GM12892 (cell line): ENCODE measurements at regions not wholly inside any gene's neighbourhood (a gene's known extent, or its start where the extent isn't known, plus 50 kb on each side); places are given as distances from the start of the nearest gene placed in this dataset.

Experiments
- DNase-seq: peaks from one replicate; pipeline ENCODE4 v3.0.0; 2011; ENCODE audit not compliant: insufficient read length
- FAIRE-seq: peaks from 2 replicates; lab custom pipeline; 2011; peaks lifted over from hg19 to GRCh38; lab: Jason Lieb, UNC
- POLR2A ChIP-seq: IDR thresholded peaks from 2 replicates; pipeline ENCODE4 v1.6.1; 2011; ENCODE audit warnings: low read depth, low read length, control low read depth
- POLR2AphosphoS5 ChIP-seq: IDR thresholded peaks from 2 replicates; pipeline ENCODE4 v1.6.1; 2011; ENCODE audit warnings: low read depth, low read length, control low read depth
- TAF1 ChIP-seq: IDR thresholded peaks from 2 replicates; pipeline ENCODE4 v1.6.1; 2011; ENCODE audit warnings: low read depth, mild to moderate bottlenecking, control low read depth, low read length, borderline replicate concordance

DNA sequence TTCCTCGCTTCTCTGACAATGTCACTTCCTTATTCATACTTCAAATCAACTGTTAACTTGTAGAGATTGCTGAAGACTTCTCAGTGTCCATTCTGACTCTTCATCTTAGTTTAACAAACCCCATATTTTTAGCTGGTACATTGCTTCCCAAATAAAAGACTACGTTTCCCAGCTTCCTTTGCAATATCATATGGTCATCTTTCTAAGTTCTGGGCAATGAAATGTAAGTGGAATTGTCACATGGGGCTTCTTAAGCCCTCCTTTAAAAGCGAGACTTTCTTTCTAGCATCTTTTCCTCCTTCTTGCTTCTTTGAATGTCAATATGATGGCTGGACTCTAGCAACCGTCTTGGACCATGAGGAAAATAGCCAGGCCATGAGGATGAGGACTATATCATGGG, 239.0 kb downstream of the ZNF621 start:
- no peak for TF ChIP-seq POLR2AphosphoS5
- no peak for TF ChIP-seq POLR2A
- no peak for TF ChIP-seq TAF1
- FAIRE-seq (no peak), DNase-seq (no peak)

DNA sequence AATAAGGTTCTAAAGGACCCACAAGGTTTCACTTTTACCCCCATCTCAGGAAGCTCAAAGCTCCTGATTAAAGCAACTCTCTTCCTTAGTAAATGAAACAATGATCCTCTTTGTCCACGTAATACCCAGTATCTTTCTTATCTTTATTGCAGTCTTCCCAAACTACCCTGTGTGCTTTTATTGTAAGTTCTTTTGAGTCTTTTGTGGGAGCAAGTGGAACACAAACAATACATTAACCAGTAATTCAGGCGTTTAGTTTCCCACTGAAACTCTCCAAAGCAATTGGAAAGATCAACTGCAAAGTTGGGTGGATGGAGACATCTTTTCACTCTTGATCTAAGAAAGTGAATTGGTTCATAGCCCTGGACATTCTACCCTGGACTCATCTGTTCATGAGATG, 240.0 kb downstream of the ZNF621 start:
- DNase-seq (no peak), FAIRE-seq (no peak)
- TF ChIP-seq TAF1, result no peak

DNA sequence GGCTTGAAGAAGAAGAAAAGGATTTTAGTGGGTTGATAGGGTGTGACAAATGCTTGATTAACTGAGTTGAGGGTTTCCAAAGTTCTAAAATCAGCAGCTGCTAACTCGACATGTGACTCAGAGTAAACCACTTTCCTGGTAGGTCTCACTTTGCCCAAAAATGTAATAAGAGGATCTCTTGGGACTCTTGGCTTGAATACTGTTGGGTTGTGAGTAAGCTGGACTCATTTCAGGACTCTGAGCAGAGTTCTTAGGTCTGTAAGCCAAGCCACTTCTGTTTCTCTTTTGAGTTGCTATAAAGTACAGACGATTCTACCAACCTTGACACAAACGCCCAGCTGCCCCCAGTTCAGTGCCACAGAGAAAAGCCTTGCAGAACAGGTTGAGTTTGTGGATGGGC, 241.1 kb downstream of the ZNF621 start:
- TF ChIP-seq TAF1 (no peak), POLR2A (no peak), POLR2AphosphoS5 (no peak)
- no peak for DNase-seq
- no peak for FAIRE-seq

DNA sequence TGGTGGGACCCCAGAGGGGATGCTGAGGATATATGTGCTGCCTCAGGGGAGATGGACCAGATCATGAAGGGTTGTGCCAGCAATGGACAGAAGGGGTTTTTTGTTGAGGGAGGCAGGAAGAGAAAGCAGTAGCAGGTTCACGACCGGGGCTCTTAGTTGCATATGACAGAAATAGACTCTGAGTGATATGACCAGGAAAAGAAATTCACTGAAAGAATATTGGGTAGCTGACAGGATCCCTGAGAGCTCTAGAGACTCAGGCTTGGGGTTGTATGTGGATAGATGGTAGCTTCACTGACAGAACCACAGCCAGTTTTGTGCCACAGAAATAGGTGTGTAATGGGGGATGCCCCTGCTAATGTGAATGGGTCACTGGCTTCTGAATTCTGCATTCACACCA, 241.6 kb downstream of the ZNF621 start:
- DNase-seq (no peak), FAIRE-seq (no peak)
- TF ChIP-seq TAF1, result no peak
- TF ChIP-seq POLR2AphosphoS5, result no peak

GRCh38 chr3:40768046-40768445, 243.3 kb downstream of the ZNF621 start:
- FAIRE-seq, result no peak
- DNase-seq, result no peak
- no peak for TF ChIP-seq POLR2AphosphoS5
- no peak for TF ChIP-seq TAF1
- no peak for TF ChIP-seq POLR2A

DNA sequence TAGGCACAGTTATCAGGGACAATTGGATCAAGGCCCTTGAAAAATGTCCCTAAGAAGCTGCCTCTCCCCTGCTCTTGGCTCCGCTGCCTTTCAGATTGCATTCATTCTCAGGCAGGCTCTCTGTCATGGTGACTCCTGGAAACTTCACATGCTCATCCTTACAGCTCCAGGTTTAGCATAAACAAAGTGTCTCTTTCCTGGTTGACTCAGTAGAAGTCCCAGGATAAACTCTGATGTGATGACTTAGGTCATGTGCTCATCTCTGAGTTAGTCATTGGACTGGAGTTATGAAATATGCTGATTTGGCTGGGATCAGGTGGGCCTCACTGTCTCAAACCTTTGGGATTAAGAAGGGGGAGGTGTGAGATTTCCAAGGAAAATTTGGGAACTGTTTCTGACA, 243.8 kb downstream of the ZNF621 start:
- no peak for TF ChIP-seq POLR2AphosphoS5
- no peak for TF ChIP-seq POLR2A
- TF ChIP-seq TAF1, result no peak
- DNase-seq (no peak), FAIRE-seq (no peak)

DNA sequence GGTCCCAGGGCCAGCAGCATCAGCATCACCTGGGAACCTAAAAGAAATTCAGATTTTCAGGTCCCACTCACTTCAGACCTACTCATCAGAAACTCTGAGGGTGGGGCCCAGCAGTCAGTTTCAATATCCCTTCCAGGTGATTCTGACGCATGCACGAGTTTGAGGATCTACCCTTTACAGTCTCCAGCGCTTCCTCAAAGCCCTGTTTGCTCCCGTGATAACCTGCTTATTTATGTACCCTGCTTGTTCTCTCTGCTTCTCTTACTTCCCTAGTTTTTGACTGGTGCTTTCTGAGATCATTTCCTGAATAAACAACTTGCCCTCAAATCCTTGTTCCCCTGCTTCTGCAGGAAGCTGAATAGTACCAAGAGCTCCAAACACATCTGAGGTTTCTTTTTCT, 245.3 kb downstream of the ZNF621 start:
- no peak for TF ChIP-seq POLR2AphosphoS5
- no peak for TF ChIP-seq POLR2A
- TF ChIP-seq TAF1, result no peak
- DNase-seq, result no peak
- no peak for FAIRE-seq

- TF ChIP-seq POLR2A, result no peak
- FAIRE-seq (no peak), DNase-seq (no peak)
These were observed 246.4 kb downstream of the ZNF621 start for GRCh38 chr3:40771112-40771511.

DNA sequence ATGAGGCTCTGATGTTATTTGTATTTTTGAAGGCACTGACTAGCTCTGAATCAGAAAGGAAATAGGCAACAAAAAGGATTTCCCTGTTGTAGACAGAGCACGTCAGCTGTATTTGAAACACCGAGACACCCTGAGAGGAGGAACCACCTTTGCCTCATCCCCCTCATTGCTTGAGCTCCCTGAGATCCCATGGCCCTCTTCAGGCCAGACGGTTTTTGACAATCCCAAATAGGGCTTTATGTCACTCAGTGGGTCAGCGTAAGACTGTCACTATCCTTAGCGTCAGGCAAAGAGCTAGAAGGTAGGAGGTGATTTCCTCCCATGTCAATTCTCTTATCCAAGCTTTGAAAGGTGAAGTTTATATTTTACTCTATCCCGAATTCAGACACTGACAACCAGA, 254.3 kb downstream of the ZNF621 start:
- no peak for TF ChIP-seq POLR2AphosphoS5
- no peak for TF ChIP-seq POLR2A
- no peak for TF ChIP-seq TAF1
- DNase-seq (no peak), FAIRE-seq (no peak)

- DNase-seq, result no peak
- FAIRE-seq, result no peak
These were observed 255.6 kb downstream of the ZNF621 start for GRCh38 chr3:40780291-40780924.

DNA sequence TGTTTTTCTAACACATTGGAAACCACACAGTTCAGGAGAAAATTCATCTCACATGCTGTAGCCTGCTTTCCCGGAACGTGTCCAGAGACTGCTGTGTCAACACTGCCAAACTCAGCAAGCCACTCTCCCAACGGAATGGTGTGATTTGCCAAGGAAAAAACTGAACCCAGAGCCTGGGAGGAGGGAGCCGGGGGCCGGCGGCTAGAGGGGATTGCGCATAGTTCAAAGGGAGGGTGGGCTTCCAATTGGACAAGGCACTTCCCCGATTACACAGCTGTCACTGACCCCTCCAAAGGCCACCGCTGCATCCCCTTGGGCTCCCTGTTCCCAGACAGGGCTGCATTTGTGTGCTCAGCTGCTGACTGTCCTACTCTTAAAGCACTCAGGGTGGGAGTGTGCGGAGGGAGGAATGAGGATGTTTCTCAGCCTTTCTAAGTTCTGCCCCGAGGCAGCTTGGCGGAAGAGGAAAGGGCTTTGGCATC, 256.2 kb downstream of the ZNF621 start:
- no peak for DNase-seq
- TF ChIP-seq POLR2A, result no peak
- no peak for TF ChIP-seq POLR2AphosphoS5
- TF ChIP-seq TAF1, result no peak

More at GRCh38 chr3:40780291-40780924, 255.6 kb downstream of the ZNF621 start:
- no peak for TF ChIP-seq POLR2AphosphoS5
- TF ChIP-seq POLR2A, result no peak
- TF ChIP-seq TAF1, result no peak

DNA sequence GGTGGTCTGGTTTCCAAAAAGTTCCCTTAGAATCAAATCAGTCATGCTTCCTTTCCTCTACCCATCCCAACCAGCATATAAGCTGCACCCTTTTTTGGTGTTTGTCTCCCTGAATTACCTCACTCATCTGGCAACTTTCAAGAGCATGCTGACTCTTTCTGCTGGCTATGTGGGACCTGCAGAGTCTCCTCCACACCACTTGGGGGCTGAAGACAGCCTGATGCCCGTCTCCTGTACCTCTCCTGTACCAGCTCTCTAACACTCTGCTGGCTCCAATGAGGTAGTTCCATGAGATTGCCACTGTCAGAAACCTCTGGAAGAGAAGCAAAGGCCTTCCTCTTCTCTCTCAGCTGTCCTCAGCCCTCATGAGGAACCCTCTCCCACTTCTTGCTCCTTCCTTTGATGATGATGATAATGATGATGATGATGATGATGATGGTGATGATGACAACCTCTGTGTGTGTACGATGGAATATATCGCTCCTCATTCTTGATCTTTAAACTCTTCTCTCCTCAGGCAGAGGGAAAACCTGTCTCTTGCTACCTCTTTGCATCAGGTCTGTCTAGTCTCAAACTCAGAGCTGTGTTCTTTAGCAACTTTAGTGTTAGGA, 257.5 kb downstream of the ZNF621 start:
- DNase-seq (no peak), FAIRE-seq (peak; percentile 24)
- no peak for TF ChIP-seq TAF1
- no peak for TF ChIP-seq POLR2AphosphoS5
- TF ChIP-seq POLR2A, result no peak

More for the DNA sequence above, 256.2 kb downstream of the ZNF621 start:
- no peak for FAIRE-seq

GRCh38 chr3:40790746-40791145, 266.0 kb downstream of the ZNF621 start:
- DNase-seq (no peak), FAIRE-seq (no peak)
- no peak for TF ChIP-seq TAF1
- no peak for TF ChIP-seq POLR2A
- TF ChIP-seq POLR2AphosphoS5, result no peak
